HL-60 (cell line): ENCODE measurements at regions not wholly inside any gene's neighbourhood (a gene's known extent, or its start where the extent isn't known, plus 50 kb on each side); places are given as distances from the start of the nearest gene placed in this dataset.

Experiments used
- DNase-seq, 2 experiments: peaks; one replicate each; pipeline ENCODE4 v3.0.0-alpha.2; 2010 to 2020; ENCODE audit warnings: low read depth in 1 of 2, low spot score in 1 of 2
- H3K27ac ChIP-seq: fragments of 250-450 bp; sonication (Bioruptor Pico); replicated peaks from 2 replicates; pipeline ENCODE4 v1.5.1; 2020; ENCODE audit warnings: mild to moderate bottlenecking, moderate library complexity
- H3K27me3 ChIP-seq: fragments of 250-450 bp; sonication (Bioruptor Pico); 2 replicates; pipeline ENCODE4 v1.5.1; 2021; ENCODE audit warnings: mild to moderate bottlenecking, moderate library complexity; ENCODE audit not compliant: insufficient read depth, poor library complexity, severe bottlenecking
- H3K4me3 ChIP-seq: replicated peaks from 2 replicates; pipeline ENCODE4 v1.5.1; 2011; ENCODE audit warnings: mild to moderate bottlenecking, control low read depth, low read length; ENCODE audit not compliant: insufficient read depth
- GABPA ChIP-seq: IDR thresholded peaks from 2 replicates; pipeline ENCODE4 v1.6.1; 2012; ENCODE audit warnings: low read depth
- POLR2AphosphoS5 ChIP-seq: IDR thresholded peaks from 2 replicates; pipeline ENCODE4 v1.6.1; 2012; ENCODE audit warnings: low read depth
- SPI1 ChIP-seq: IDR thresholded peaks from 2 replicates; pipeline ENCODE4 v1.6.1; 2012; ENCODE audit warnings: low read depth, mild to moderate bottlenecking, borderline replicate concordance
- TF ChIP-seq, protein P1 (sequence below): IDR thresholded peaks from 2 replicates; pipeline ENCODE4 v1.6.1; 2012; ENCODE audit warnings: low read depth; ENCODE audit not compliant: insufficient replicate concordance
- TF ChIP-seq, protein P2 (sequence below): IDR thresholded peaks from one replicate; pipeline ENCODE4 v1.5.1; 2011; ENCODE audit warnings: low read length, control low read depth, inconsistent platforms; ENCODE audit not compliant: insufficient read depth

DNA sequence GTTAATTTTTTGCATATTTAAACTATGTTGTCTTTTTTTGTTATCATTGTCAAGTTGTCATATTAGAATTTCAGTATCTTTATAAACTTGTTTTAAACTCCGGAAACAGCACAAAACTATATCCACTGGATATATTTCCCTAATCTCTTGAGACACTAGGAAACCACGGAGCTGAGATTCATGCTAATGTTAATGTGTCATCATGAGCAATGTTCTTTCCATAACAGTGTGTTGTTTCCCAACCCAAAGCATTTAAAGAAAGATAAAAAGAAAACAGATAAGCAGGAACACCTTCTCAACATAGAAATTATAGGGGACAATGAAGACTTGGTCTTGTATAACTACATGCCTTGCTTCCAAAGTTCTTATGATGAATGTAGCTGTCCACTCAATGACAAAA lies 626.2 kb upstream of the TMPRSS15 start:
- H3K27ac ChIP-seq, result no peak overlapping the region
- TF ChIP-seq POLR2AphosphoS5 (no peak), GABPA (no peak), SPI1 (no peak)
- TF ChIP-seq, protein P1, sequence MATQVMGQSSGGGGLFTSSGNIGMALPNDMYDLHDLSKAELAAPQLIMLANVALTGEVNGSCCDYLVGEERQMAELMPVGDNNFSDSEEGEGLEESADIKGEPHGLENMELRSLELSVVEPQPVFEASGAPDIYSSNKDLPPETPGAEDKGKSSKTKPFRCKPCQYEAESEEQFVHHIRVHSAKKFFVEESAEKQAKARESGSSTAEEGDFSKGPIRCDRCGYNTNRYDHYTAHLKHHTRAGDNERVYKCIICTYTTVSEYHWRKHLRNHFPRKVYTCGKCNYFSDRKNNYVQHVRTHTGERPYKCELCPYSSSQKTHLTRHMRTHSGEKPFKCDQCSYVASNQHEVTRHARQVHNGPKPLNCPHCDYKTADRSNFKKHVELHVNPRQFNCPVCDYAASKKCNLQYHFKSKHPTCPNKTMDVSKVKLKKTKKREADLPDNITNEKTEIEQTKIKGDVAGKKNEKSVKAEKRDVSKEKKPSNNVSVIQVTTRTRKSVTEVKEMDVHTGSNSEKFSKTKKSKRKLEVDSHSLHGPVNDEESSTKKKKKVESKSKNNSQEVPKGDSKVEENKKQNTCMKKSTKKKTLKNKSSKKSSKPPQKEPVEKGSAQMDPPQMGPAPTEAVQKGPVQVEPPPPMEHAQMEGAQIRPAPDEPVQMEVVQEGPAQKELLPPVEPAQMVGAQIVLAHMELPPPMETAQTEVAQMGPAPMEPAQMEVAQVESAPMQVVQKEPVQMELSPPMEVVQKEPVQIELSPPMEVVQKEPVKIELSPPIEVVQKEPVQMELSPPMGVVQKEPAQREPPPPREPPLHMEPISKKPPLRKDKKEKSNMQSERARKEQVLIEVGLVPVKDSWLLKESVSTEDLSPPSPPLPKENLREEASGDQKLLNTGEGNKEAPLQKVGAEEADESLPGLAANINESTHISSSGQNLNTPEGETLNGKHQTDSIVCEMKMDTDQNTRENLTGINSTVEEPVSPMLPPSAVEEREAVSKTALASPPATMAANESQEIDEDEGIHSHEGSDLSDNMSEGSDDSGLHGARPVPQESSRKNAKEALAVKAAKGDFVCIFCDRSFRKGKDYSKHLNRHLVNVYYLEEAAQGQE, result no peak
- TF ChIP-seq, protein P2, sequence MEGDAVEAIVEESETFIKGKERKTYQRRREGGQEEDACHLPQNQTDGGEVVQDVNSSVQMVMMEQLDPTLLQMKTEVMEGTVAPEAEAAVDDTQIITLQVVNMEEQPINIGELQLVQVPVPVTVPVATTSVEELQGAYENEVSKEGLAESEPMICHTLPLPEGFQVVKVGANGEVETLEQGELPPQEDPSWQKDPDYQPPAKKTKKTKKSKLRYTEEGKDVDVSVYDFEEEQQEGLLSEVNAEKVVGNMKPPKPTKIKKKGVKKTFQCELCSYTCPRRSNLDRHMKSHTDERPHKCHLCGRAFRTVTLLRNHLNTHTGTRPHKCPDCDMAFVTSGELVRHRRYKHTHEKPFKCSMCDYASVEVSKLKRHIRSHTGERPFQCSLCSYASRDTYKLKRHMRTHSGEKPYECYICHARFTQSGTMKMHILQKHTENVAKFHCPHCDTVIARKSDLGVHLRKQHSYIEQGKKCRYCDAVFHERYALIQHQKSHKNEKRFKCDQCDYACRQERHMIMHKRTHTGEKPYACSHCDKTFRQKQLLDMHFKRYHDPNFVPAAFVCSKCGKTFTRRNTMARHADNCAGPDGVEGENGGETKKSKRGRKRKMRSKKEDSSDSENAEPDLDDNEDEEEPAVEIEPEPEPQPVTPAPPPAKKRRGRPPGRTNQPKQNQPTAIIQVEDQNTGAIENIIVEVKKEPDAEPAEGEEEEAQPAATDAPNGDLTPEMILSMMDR, result no peak
- H3K27me3 ChIP-seq, result no peaks in the 10 kb centered on the region
- DNase-seq, result no peak
- H3K4me3 ChIP-seq, result no peak overlapping the region

DNA sequence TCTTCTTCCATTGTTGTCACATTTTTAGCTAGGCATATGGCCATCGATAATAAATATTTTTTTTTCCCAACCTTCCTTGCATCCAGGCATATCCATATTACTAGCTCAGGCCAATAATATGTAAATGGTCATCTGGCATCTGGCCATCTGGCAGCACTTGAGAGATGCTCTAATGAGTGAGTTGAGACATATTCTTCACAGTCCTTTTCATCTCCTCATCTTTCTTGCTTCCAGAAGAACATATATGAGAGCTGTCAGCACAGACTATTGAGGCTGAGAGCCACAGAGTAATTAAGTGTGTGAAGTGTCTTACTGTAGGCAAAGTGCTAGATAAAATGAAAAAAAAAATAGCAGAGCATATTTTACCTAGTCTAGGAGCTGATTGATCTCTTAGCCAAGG lies 628.4 kb upstream of the TMPRSS15 start:
- DNase-seq, result no peak
- TF ChIP-seq POLR2AphosphoS5, result no peak
- TF ChIP-seq, protein P1, result no peak
- TF ChIP-seq, protein P2, result no peak
- no peak for TF ChIP-seq GABPA
- no peak for TF ChIP-seq SPI1
- Histone ChIP-seq H3K4me3 (no peak overlapping the region), H3K27me3 (no peaks in the 10 kb centered on the region), H3K27ac (no peak overlapping the region)

DNA sequence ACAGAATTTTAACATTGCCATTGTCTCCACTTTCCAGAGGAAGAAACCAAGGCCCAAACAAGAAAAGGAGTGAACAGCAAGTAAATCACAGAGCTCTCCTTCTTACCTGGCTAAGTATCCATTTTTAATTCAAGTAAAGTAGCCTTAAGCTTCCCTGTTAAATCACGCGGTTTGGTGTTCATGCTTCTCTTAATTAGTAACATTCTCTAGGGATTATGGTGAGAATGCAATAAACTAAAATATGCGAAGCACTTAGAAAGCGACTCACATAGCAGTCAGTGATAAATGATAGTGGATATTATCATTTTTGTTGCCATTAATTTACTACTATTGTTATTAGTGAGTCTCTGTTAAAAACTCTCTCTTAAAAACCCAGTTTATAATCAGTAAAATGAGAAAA lies 630.5 kb upstream of the TMPRSS15 start:
- no peak overlapping the region for H3K4me3 ChIP-seq
- no peaks in the 10 kb centered on the region for H3K27me3 ChIP-seq
- no peak for TF ChIP-seq GABPA
- no peak for TF ChIP-seq SPI1
- TF ChIP-seq, protein P2, result no peak
- DNase-seq, result no peak
- H3K27ac ChIP-seq, result no peak overlapping the region

DNA sequence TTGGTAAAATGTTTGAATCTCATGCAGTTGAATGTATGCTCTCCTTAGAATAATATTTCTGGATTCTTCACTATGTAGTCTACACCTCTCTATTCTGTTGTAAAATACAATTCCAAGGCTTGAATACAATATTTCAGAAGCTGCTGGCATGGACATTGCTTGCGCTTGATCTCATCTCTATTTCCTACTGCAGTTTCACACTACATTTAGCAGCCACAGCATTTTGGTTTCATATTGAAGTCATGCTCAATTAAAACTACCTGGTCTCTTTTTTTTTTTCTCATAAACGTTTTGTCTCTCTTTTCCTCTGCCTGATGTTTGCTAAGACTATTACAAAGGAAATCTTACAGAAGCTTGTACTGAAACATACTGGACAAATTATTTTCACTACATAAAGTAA lies 631.0 kb upstream of the TMPRSS15 start:
- TF ChIP-seq, protein P1, result no peak
- no peak for TF ChIP-seq POLR2AphosphoS5
- TF ChIP-seq GABPA, result no peak
- TF ChIP-seq SPI1, result no peak
- TF ChIP-seq, protein P2, result no peak
- no peak overlapping the region for H3K27ac ChIP-seq
- no peak for DNase-seq
- no peak overlapping the region for H3K4me3 ChIP-seq
- H3K27me3 ChIP-seq, result no peaks in the 10 kb centered on the region
